ENCODE measurements at regions not wholly inside any gene's neighbourhood (a gene's known extent, or its start where the extent isn't known, plus 50 kb on each side); places are given as distances from the start of the nearest gene placed in this dataset.
A peak's percentile ranks its signal among the peaks of the same experiment; 100 is the strongest.

GRCh38 chr11:127110542-127110941 lies 110.0 kb upstream of the KIRREL3 start:
- DNase-seq (ENCODE audit: low spot score) (no peak), ATAC-seq (peak; percentile 10; the same call in 1 of the 3 replicates)
- Histone ChIP-seq H2AFZ (peak overlapping the region; percentile 92), H3K36me3 (ENCODE audit: insufficient read depth) (no peaks in the 10 kb centered on the region), H4K20me1 (replicated peaks; ENCODE audit: insufficient read depth) (no peaks in the 10 kb centered on the region), H3F3A (replicated peaks; ENCODE audit: low read depth) (no peaks in the 10 kb centered on the region), H3K27me3 (ENCODE audit: insufficient read depth) (no peaks in the 10 kb centered on the region), H3K79me2 (replicated peaks; ENCODE audit: insufficient read depth) (no peaks in the 10 kb centered on the region), H3K4me3 (peak overlapping the region; percentile 34), H3K4me1 (ENCODE audit: insufficient read depth) (peaks cover 40% of the 10 kb centered on the region), H3K27ac (ENCODE audit: low read depth) (no peak overlapping the region), H3K9me2 (ENCODE audit: insufficient read depth) (no peaks in the 10 kb centered on the region), H3K4me2 (peak overlapping the region; percentile 68)
- H3K4me1 Mint-ChIP-seq, result peaks cover 49% of the 10 kb centered on the region
- H3K9me3 Mint-ChIP-seq, result no peaks in the 10 kb centered on the region
- TF ChIP-seq CREB1 (CRISPR knock-in tag; IDR thresholded peaks at IDR 0.05; ENCODE audit: low read depth) (no peak), NANOG (IDR thresholded peaks at IDR 0.05; ENCODE audit: borderline replicate concordance) (no peak), JUNB (IDR thresholded peaks at IDR 0.05; ENCODE audit: unreplicated experiment) (no peak)
- H3K27me3 Mint-ChIP-seq (ENCODE audit: insufficient read depth, low read depth, poor library complexity), result peaks cover 2% of the 10 kb centered on the region
- no peaks in the 10 kb centered on the region for H3K36me3 Mint-ChIP-seq (ENCODE audit: low read depth)
- peak overlapping the region; percentile 25 for H3K27ac Mint-ChIP-seq
- no peak overlapping the region; the same call in 1 of the 3 replicates for H3K4me3 Mint-ChIP-seq

GRCh38 chr11:127109796-127110480 lies 109.4 kb upstream of the KIRREL3 start:
- Histone ChIP-seq H3K4me2 (peak overlapping the region; percentile 68), H3K9me2 (ENCODE audit: insufficient read depth) (no peaks in the 10 kb centered on the region), H3K79me2 (replicated peaks; ENCODE audit: insufficient read depth) (no peaks in the 10 kb centered on the region), H3K4me1 (ENCODE audit: insufficient read depth) (peaks cover 40% of the 10 kb centered on the region), H3F3A (replicated peaks; ENCODE audit: low read depth) (no peaks in the 10 kb centered on the region), H3K36me3 (ENCODE audit: insufficient read depth) (no peaks in the 10 kb centered on the region), H2AFZ (peak overlapping the region; percentile 92), H3K27me3 (ENCODE audit: insufficient read depth) (no peaks in the 10 kb centered on the region), H4K20me1 (replicated peaks; ENCODE audit: insufficient read depth) (no peaks in the 10 kb centered on the region), H3K4me3 (peak overlapping the region; percentile 34), H3K27ac (ENCODE audit: low read depth) (no peak overlapping the region)
- no peaks in the 10 kb centered on the region for H3K36me3 Mint-ChIP-seq (ENCODE audit: low read depth)
- H3K27me3 Mint-ChIP-seq (ENCODE audit: insufficient read depth, low read depth, poor library complexity), result peaks cover 2% of the 10 kb centered on the region
- H3K27ac Mint-ChIP-seq, result peak overlapping the region; percentile 78
- ATAC-seq, result peak; percentile 59
- TF ChIP-seq ETS1 (IDR thresholded peaks at IDR 0.05), result no peak
- no peak for TF ChIP-seq CREB1 (CRISPR knock-in tag; IDR thresholded peaks at IDR 0.05; ENCODE audit: low read depth)
- no peak for TF ChIP-seq ZNF462 (CRISPR knock-in tag; IDR thresholded peaks at IDR 0.05)
- TF ChIP-seq STAT1 (IDR thresholded peaks at IDR 0.05; ENCODE audit: unreplicated experiment), result no peak
- TF ChIP-seq JUNB (IDR thresholded peaks at IDR 0.05; ENCODE audit: unreplicated experiment), result no peak
- no peak for TF ChIP-seq ZNF331 (CRISPR knock-in tag; IDR thresholded peaks at IDR 0.05; ENCODE audit: low read depth)
- no peak for TF ChIP-seq NANOG (IDR thresholded peaks at IDR 0.05; ENCODE audit: borderline replicate concordance)
- TF ChIP-seq POLR2AphosphoS5 (IDR thresholded peaks at IDR 0.05; ENCODE audit: low read depth), result no peak
- TF ChIP-seq ZNF114 (CRISPR knock-in tag; IDR thresholded peaks at IDR 0.05), result no peak
- no peak for TF ChIP-seq EZH2 (IDR thresholded peaks at IDR 0.05; ENCODE audit: low read depth, unreplicated experiment)
- no peak for TF ChIP-seq CTCF (conservative IDR thresholded peaks at IDR 0.05; ENCODE audit: low read depth in 2 of 2)
- peak overlapping the region; percentile 51 for H3K4me3 Mint-ChIP-seq
- H3K9me3 Mint-ChIP-seq, result no peaks in the 10 kb centered on the region
- H3K4me1 Mint-ChIP-seq, result peaks cover 55% of the 10 kb centered on the region
- DNase-seq (ENCODE audit: low spot score), result peak; percentile 54

Data from GM23338 (cell line).